OCI-LY3 (cell line): ENCODE measurements at regions not wholly inside any gene's neighbourhood (a gene's known extent, or its start where the extent isn't known, plus 50 kb on each side); places are given as distances from the start of the nearest gene placed in this dataset.

ENCODE experiments used
- H2AFZ ChIP-seq: fragments of 200-600, 300-600 bp; shearing (Covaris generic); 2 replicates; pipeline ENCODE4 v1.6.0; 2014; ENCODE audit warnings: antibody characterized with exemption, low read depth, low read length
- H3K27ac ChIP-seq: fragments of 200-600, 300-600 bp; sonication (generic); 2 replicates; pipeline ENCODE4 v1.5.1; 2014; ENCODE audit warnings: mild to moderate bottlenecking, low read length, moderate library complexity, mixed read lengths
- H3K27me3 ChIP-seq: fragments of 200-600, 300-600 bp; sonication (generic); 2 replicates; pipeline ENCODE4 v1.6.1; 2014; ENCODE audit warnings: low read depth, low read length, mixed read lengths
- H3K36me3 ChIP-seq: fragments of 200-600, 300-600 bp; sonication (generic); replicated peaks from 2 replicates; pipeline ENCODE3; 2014; ENCODE audit warnings: low read depth, low read length, mixed read lengths
- H3K4me1 ChIP-seq: fragments of 300-600, 200-600 bp; sonication (generic); 2 replicates; pipeline ENCODE4 v1.6.1; 2014; ENCODE audit warnings: low read length, mixed read lengths
- H3K4me2 ChIP-seq: fragments of 200-600, 300-600 bp; sonication (generic); 2 replicates; pipeline ENCODE4 v1.6.1; 2014; ENCODE audit warnings: low read length, mixed read lengths
- H3K4me3 ChIP-seq: fragments of 300-600, 200-600 bp; sonication (generic); 2 replicates; pipeline ENCODE4 v1.5.1; 2014; ENCODE audit warnings: antibody characterized with exemption, mild to moderate bottlenecking, low read length, moderate library complexity
- H3K79me2 ChIP-seq: fragments of 300-600, 200-600 bp; shearing (Covaris generic); 2 replicates; pipeline ENCODE4 v1.6.1; 2014; ENCODE audit warnings: mild to moderate bottlenecking, low read length, mixed read lengths
- H3K9ac ChIP-seq: fragments of 300-600, 200-600 bp; shearing (Covaris generic); 2 replicates; pipeline ENCODE4 v1.6.0; 2014; ENCODE audit warnings: mild to moderate bottlenecking, low read length, moderate library complexity
- H3K9me3 ChIP-seq: fragments of 200-600, 300-600 bp; shearing (Covaris generic); 2 replicates; pipeline ENCODE4 v1.6.1; 2014; ENCODE audit warnings: low read length, mixed read lengths; ENCODE audit not compliant: insufficient read depth
- H4K20me1 ChIP-seq: fragments of 200-600, 300-600 bp; sonication (generic); 2 replicates; pipeline ENCODE4 v1.6.1; 2016; ENCODE audit warnings: low read length, mixed read lengths; ENCODE audit not compliant: insufficient read depth
- CTCF ChIP-seq: fragments of 200-600, 300-600 bp; sonication (generic); IDR thresholded peaks from 2 replicates; pipeline ENCODE4 v1.5.1; 2014; ENCODE audit warnings: antibody characterized with exemption, low read length, low read depth
- EZH2phosphoT487 ChIP-seq: fragments of 200-600 bp; shearing (Covaris generic); IDR thresholded peaks from 2 replicates; pipeline ENCODE4 v1.6.1; 2018; ENCODE audit warnings: antibody characterized with exemption, mixed run types, low read depth

- H4K20me1 ChIP-seq = no peaks in the 10 kb centered on the region
- H3K9ac ChIP-seq = no peak overlapping the region
- H3K36me3 ChIP-seq = no peaks in the 10 kb centered on the region
- H3K79me2 ChIP-seq = no peaks in the 10 kb centered on the region
- H3K27ac ChIP-seq = no peak overlapping the region
- H2AFZ ChIP-seq = no peak overlapping the region
- H3K4me2 ChIP-seq = no peak overlapping the region
- H3K9me3 ChIP-seq = no peaks in the 10 kb centered on the region
- TF ChIP-seq EZH2phosphoT487 (no peak), CTCF (no peak)
- H3K4me3 ChIP-seq = no peak overlapping the region
- H3K4me1 ChIP-seq = no peaks in the 10 kb centered on the region
- H3K27me3 ChIP-seq = peaks cover 6% of the 10 kb centered on the region
Measured at GRCh38 chr6:25086500-25087091, 150.8 kb upstream of the RIPOR2 start.

GRCh38 chr6:25088513-25088912, 152.8 kb upstream of the RIPOR2 start:
- no peaks in the 10 kb centered on the region for H3K4me1 ChIP-seq
- H3K27me3 ChIP-seq = no peaks in the 10 kb centered on the region; the same call in 1 of the 2 replicates
- no peak overlapping the region for H3K27ac ChIP-seq
- no peaks in the 10 kb centered on the region for H4K20me1 ChIP-seq
- H3K4me2 ChIP-seq = no peak overlapping the region
- no peak overlapping the region for H3K9ac ChIP-seq
- no peak overlapping the region for H3K4me3 ChIP-seq
- H2AFZ ChIP-seq = no peak overlapping the region
- no peaks in the 10 kb centered on the region for H3K9me3 ChIP-seq
- no peaks in the 10 kb centered on the region for H3K36me3 ChIP-seq
- TF ChIP-seq EZH2phosphoT487 (no peak), CTCF (no peak)
- H3K79me2 ChIP-seq = no peaks in the 10 kb centered on the region

- TF ChIP-seq EZH2phosphoT487 (no peak), CTCF (no peak)
- no peak overlapping the region for H3K4me3 ChIP-seq
- H3K9ac ChIP-seq = no peak overlapping the region
- H2AFZ ChIP-seq = no peak overlapping the region
- no peaks in the 10 kb centered on the region for H3K79me2 ChIP-seq
- H3K27me3 ChIP-seq = no peaks in the 10 kb centered on the region; the same call in 1 of the 2 replicates
- no peak overlapping the region for H3K27ac ChIP-seq
- H3K4me2 ChIP-seq = no peak overlapping the region
- no peaks in the 10 kb centered on the region for H4K20me1 ChIP-seq
- H3K9me3 ChIP-seq = no peaks in the 10 kb centered on the region
- H3K4me1 ChIP-seq = no peaks in the 10 kb centered on the region
- no peaks in the 10 kb centered on the region for H3K36me3 ChIP-seq
Measured at GRCh38 chr6:25089442-25089841, 153.7 kb upstream of the RIPOR2 start.

GRCh38 chr6:25094726-25095125, 159.0 kb upstream of the RIPOR2 start:
- no peak overlapping the region for H3K4me3 ChIP-seq
- TF ChIP-seq EZH2phosphoT487 (no peak), CTCF (no peak)
- no peak overlapping the region for H2AFZ ChIP-seq
- no peaks in the 10 kb centered on the region for H3K36me3 ChIP-seq
- no peak overlapping the region for H3K27ac ChIP-seq
- peaks cover 13% of the 10 kb centered on the region for H3K27me3 ChIP-seq
- no peaks in the 10 kb centered on the region for H3K9me3 ChIP-seq
- H3K79me2 ChIP-seq = no peaks in the 10 kb centered on the region
- no peak overlapping the region for H3K4me2 ChIP-seq
- H3K4me1 ChIP-seq = no peaks in the 10 kb centered on the region
- H4K20me1 ChIP-seq = no peaks in the 10 kb centered on the region
- H3K9ac ChIP-seq = no peak overlapping the region
